Lower leg skin (tissue), 3 donors: ENCODE measurements at regions not wholly inside any gene's neighbourhood (a gene's known extent, or its start where the extent isn't known, plus 50 kb on each side); places are given as distances from the start of the nearest gene placed in this dataset.

Source experiments
- POLR2A ChIP-seq, 2 donors: fragments of 450-650 bp; IDR thresholded peaks; one replicate each; pipeline ENCODE4 v1.6.1; 2016 to 2017; ENCODE audit warnings: antibody characterized with exemption in 2 of 2, mild to moderate bottlenecking in 1 of 2, moderate library complexity in 1 of 2
- TF ChIP-seq, protein P1 (sequence below), 3 donors: fragments of 450-650 bp; IDR thresholded peaks; one replicate each; pipeline ENCODE4 v1.5.1; 2016; ENCODE audit warnings: antibody characterized with exemption in 3 of 3, mild to moderate bottlenecking in 3 of 3, moderate library complexity in 2 of 3

DNA sequence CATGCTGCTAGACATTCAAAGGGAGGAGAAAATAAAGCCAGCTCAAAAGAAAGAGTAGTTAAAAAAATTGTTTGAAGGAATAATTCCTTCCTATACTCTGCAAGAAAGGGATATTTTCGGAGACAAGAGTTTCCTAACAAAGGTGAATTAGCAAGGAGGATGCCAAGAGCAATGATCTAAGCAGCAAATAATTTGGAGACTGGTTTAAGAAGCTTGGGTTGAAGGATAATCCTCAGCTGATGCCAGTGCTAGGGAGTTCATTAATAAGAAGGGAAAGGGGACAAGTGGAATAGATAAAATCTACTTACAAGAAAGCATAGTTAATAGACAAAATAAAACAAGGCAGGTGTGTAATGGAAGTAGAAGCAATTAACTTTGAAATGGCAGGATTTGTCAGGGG lies 372.3 kb downstream of the NDFIP2 start:
- TF ChIP-seq, protein P1, sequence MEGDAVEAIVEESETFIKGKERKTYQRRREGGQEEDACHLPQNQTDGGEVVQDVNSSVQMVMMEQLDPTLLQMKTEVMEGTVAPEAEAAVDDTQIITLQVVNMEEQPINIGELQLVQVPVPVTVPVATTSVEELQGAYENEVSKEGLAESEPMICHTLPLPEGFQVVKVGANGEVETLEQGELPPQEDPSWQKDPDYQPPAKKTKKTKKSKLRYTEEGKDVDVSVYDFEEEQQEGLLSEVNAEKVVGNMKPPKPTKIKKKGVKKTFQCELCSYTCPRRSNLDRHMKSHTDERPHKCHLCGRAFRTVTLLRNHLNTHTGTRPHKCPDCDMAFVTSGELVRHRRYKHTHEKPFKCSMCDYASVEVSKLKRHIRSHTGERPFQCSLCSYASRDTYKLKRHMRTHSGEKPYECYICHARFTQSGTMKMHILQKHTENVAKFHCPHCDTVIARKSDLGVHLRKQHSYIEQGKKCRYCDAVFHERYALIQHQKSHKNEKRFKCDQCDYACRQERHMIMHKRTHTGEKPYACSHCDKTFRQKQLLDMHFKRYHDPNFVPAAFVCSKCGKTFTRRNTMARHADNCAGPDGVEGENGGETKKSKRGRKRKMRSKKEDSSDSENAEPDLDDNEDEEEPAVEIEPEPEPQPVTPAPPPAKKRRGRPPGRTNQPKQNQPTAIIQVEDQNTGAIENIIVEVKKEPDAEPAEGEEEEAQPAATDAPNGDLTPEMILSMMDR (IDR thresholded peaks at IDR 0.05): no peak
- TF ChIP-seq POLR2A (IDR thresholded peaks at IDR 0.05): no peak
